Activated CD8-positive, alpha-beta memory T cell treated with anti-CD3 and anti-CD28 coated beads for 36 hours (primary cell): ENCODE measurements at regions not wholly inside any gene's neighbourhood (a gene's known extent, or its start where the extent isn't known, plus 50 kb on each side); places are given as distances from the start of the nearest gene placed in this dataset.

ENCODE experiments used
- CTCF ChIA-PET: fragments of 350-600 bp; sonication (Branson Sonifier 250); formaldehyde crosslinking; loops from one replicate; lab custom pipeline; 2021; ENCODE audit warnings: antibody characterized with exemption; lab: Charles Lee
- POLR2A ChIA-PET: fragments of 350-600 bp; sonication (Branson Sonifier 250); formaldehyde crosslinking; loops from one replicate; lab custom pipeline; 2021; ENCODE audit warnings: antibody characterized with exemption; lab: Charles Lee

GRCh38 chr13:29999492-30000369 lies 149.3 kb upstream of the UBL3 start:
- ChIA-PET POLR2A (no interaction called here), CTCF (no interaction called here)

GRCh38 chr13:29996316-29996715 lies 145.9 kb upstream of the UBL3 start:
- ChIA-PET POLR2A (no interaction called here), CTCF (no interaction called here)

- ChIA-PET POLR2A (no interaction called here), CTCF (interaction anchor here (1.3 kb wide), 1 partner anchor 10 kb away, joined by 3 read pairs; no protein-coding TSS in a partner anchor)
These were observed 144.6 kb upstream of the UBL3 start for GRCh38 chr13:29994911-29995595.

- ChIA-PET CTCF (interaction anchor here (1.3 kb wide), 1 partner anchor 9 kb away, joined by 3 read pairs; no protein-coding TSS in a partner anchor), POLR2A (no interaction called here)
These were observed 143.5 kb upstream of the UBL3 start for GRCh38 chr13:29993716-29994488.

GRCh38 chr13:29993196-29993595 lies 142.8 kb upstream of the UBL3 start:
- CTCF ChIA-PET: no interaction called here

GRCh38 chr13:29991343-29991742 lies 140.9 kb upstream of the UBL3 start:
- ChIA-PET CTCF (interaction anchor here (0.6 kb wide), 1 partner anchor 10 kb away, joined by 3 read pairs; no protein-coding TSS in a partner anchor), POLR2A (interaction anchor here (0.6 kb wide), 1 partner anchor 1073 kb away, joined by 3 read pairs; no protein-coding TSS in a partner anchor)

More at GRCh38 chr13:29993196-29993595, 142.8 kb upstream of the UBL3 start:
- POLR2A ChIA-PET: no interaction called here

GRCh38 chr13:29987340-29987739 lies 136.9 kb upstream of the UBL3 start:
- CTCF ChIA-PET: no interaction called here
- POLR2A ChIA-PET: no interaction called here

GRCh38 chr13:29980339-29980738 lies 129.9 kb upstream of the UBL3 start:
- ChIA-PET CTCF (no interaction called here), POLR2A (no interaction called here)

- ChIA-PET POLR2A (no interaction called here), CTCF (no interaction called here)
These were observed 127.8 kb upstream of the UBL3 start for GRCh38 chr13:29978211-29978610.

GRCh38 chr13:29977476-29978120 lies 127.2 kb upstream of the UBL3 start:
- ChIA-PET CTCF (interaction anchor here (1.0 kb wide), 1 partner anchor 136 kb away, joined by 3 read pairs; no protein-coding TSS in a partner anchor), POLR2A (no interaction called here)

GRCh38 chr13:29976535-29976934 lies 126.1 kb upstream of the UBL3 start:
- CTCF ChIA-PET: interaction anchor here (0.7 to 1.0 kb wide), 2 partner anchors 101 to 135 kb away, joined by 3 to 5 read pairs; no protein-coding TSS in a partner anchor
- POLR2A ChIA-PET: no interaction called here

GRCh38 chr13:29975283-29975682 lies 124.9 kb upstream of the UBL3 start:
- ChIA-PET CTCF (no interaction called here), POLR2A (no interaction called here)

GRCh38 chr13:29969286-29969685 lies 118.9 kb upstream of the UBL3 start:
- CTCF ChIA-PET: no interaction called here
- POLR2A ChIA-PET: no interaction called here

GRCh38 chr13:29964181-29964845 lies 113.9 kb upstream of the UBL3 start:
- ChIA-PET POLR2A (no interaction called here), CTCF (no interaction called here)

GRCh38 chr13:29963089-29963488 lies 112.7 kb upstream of the UBL3 start:
- ChIA-PET POLR2A (no interaction called here), CTCF (no interaction called here)

GRCh38 chr13:29961036-29961670 lies 110.7 kb upstream of the UBL3 start:
- ChIA-PET CTCF (no interaction called here), POLR2A (no interaction called here)

- ChIA-PET CTCF (no interaction called here), POLR2A (no interaction called here)
These were observed 109.2 kb upstream of the UBL3 start for GRCh38 chr13:29959603-29960002.

- ChIA-PET POLR2A (no interaction called here), CTCF (no interaction called here)
These were observed 108.7 kb upstream of the UBL3 start for GRCh38 chr13:29959086-29959485.
